A673 (cell line): ENCODE measurements at regions not wholly inside any gene's neighbourhood (a gene's known extent, or its start where the extent isn't known, plus 50 kb on each side); places are given as distances from the start of the nearest gene placed in this dataset.

Experiments
- BruUV-seq: library from RNA; stranded (reverse); fragments of 400-500 nt; replicated peaks from 2 replicates; lab custom pipeline; 2021; lab: Mats Ljungman, UMichigan
- CTCF ChIA-PET: fragments of 300-600 bp; sonication (Branson Sonifier 250); formaldehyde crosslinking; loops from one replicate; lab custom pipeline; 2022; ENCODE audit warnings: antibody characterized with exemption; lab: Charles Lee
- POLR2A ChIA-PET: fragments of 300-600 bp; sonication (Branson Sonifier 250); formaldehyde crosslinking; loops from one replicate; lab custom pipeline; 2022; ENCODE audit warnings: antibody characterized with exemption; ENCODE audit not compliant: low non-redundant PET; lab: Charles Lee
- DNase-seq: peaks from one replicate; pipeline ENCODE4 v3.0.0-alpha.2; 2015; ENCODE audit warnings: low spot score
- H3K27ac ChIP-seq: fragments of 200-600 bp; sonication (generic); 2 replicates; pipeline ENCODE4 v1.5.1; 2016; ENCODE audit warnings: mixed run types, low read depth, mild to moderate bottlenecking, mixed read lengths, antibody characterized with exemption, low read length; ENCODE audit not compliant: poor library complexity, severe bottlenecking
- H3K27me3 ChIP-seq: fragments of 200-600 bp; sonication (generic); replicated peaks from 2 replicates; pipeline ENCODE4 v1.6.1; 2017; ENCODE audit warnings: mixed run types, low read depth, mild to moderate bottlenecking, mixed read lengths, antibody characterized with exemption, low read length; ENCODE audit not compliant: insufficient read depth, poor library complexity
- H3K36me3 ChIP-seq: fragments of 200-600 bp; sonication (generic); 2 replicates; pipeline ENCODE4 v1.6.1; 2016; ENCODE audit warnings: mixed run types, mild to moderate bottlenecking, mixed read lengths, antibody characterized with exemption, low read length; ENCODE audit not compliant: insufficient read depth, poor library complexity, severe bottlenecking
- H3K4me1 ChIP-seq: fragments of 200-600 bp; sonication (generic); 2 replicates; pipeline ENCODE4 v1.6.1; 2017; ENCODE audit warnings: mixed run types, mild to moderate bottlenecking, mixed read lengths, antibody characterized with exemption, low read length; ENCODE audit not compliant: insufficient read depth, poor library complexity, severe bottlenecking
- H3K4me3 ChIP-seq: fragments of 200-600 bp; sonication (generic); 2 replicates; pipeline ENCODE4 v1.5.1; 2016; ENCODE audit warnings: low read depth, mixed run types, mild to moderate bottlenecking, mixed read lengths, low read length; ENCODE audit not compliant: poor library complexity, severe bottlenecking
- H3K9me3 ChIP-seq: fragments of 200-600 bp; sonication (generic); 2 replicates; pipeline ENCODE4 v1.6.1; 2016; ENCODE audit warnings: mixed run types, low read depth, mild to moderate bottlenecking, mixed read lengths, antibody characterized with exemption, low read length; ENCODE audit not compliant: poor library complexity, severe bottlenecking
- CTCF ChIP-seq: fragments of 300-800, 200-600 bp; sonication (generic); conservative IDR thresholded peaks from 2 replicates; pipeline ENCODE4 v1.5.1; 2017; ENCODE audit warnings: low read depth, mild to moderate bottlenecking, antibody characterized with exemption, low read length, moderate library complexity, mixed read lengths
- EZH2 ChIP-seq: fragments of 200-600 bp; sonication (generic); IDR thresholded peaks from 2 replicates; pipeline ENCODE4 v1.6.1; 2017; ENCODE audit warnings: borderline replicate concordance, low read depth, mild to moderate bottlenecking, mixed read lengths, antibody characterized with exemption, low read length; ENCODE audit not compliant: poor library complexity, severe bottlenecking
- intact Hi-C: fragments of 100-400 bp; cut with micrococcal nuclease; formaldehyde crosslinking; loops from one replicate; pipeline ENCODE4 v1.10.0; 2022; ENCODE audit not compliant: unreplicated experiment

GRCh38 chr4:77375866-77376607 lies 219.0 kb downstream of the CCNG2 start:
- POLR2A ChIA-PET, result no interaction called here
- H3K4me1 ChIP-seq, result no peaks in the 10 kb centered on the region
- intact Hi-C loops, result no loop called here
- no peak overlapping the region for H3K27ac ChIP-seq
- no TSS peak for BruUV-seq
- no peak overlapping the region for H3K4me3 ChIP-seq
- no peak for DNase-seq
- no peaks in the 10 kb centered on the region for H3K36me3 ChIP-seq
- no peak for TF ChIP-seq CTCF
- no peak for TF ChIP-seq EZH2
- H3K27me3 ChIP-seq, result no peaks in the 10 kb centered on the region
- H3K9me3 ChIP-seq, result no peaks in the 10 kb centered on the region
- CTCF ChIA-PET, result no interaction called here

DNA sequence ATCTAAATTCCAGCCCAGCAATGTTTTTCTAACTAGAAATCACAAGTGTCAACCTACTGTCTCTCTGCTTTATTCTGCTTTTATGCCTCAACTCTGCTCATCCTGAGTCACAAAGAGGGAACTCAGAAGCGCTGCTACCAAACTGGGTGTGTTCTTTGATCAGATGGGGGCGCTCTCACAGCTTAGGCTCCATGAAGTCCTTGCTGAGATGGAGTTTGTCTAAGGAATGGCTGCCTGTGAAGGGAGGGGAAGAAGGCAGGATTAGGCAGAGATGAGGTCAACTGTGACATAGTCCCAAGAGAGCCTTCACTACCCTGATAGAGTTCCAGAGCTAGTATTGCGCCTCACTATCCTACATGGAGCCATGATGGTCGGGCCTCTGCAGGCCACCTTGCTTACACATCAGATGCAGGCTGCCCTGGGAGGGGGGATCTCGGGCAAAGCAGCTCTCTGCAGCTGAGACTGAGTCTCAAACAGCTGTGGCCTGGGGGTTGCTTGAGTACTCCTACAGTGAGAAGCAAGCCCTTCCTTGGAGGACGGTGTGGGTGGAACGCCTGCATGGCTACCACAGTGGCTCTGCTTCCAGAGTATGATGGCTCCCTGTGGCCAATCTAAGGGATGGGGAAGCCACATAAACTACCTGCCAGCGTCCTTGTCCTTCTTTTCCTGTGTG lies 219.9 kb downstream of the CCNG2 start:
- intact Hi-C loops, result no loop called here
- POLR2A ChIA-PET, result no interaction called here
- BruUV-seq, result no TSS peak
- no peak for TF ChIP-seq EZH2
- TF ChIP-seq CTCF, result no peak
- Histone ChIP-seq H3K4me3 (no peak overlapping the region), H3K4me1 (no peaks in the 10 kb centered on the region), H3K27me3 (no peaks in the 10 kb centered on the region), H3K27ac (no peak overlapping the region), H3K36me3 (no peaks in the 10 kb centered on the region), H3K9me3 (no peaks in the 10 kb centered on the region)
- CTCF ChIA-PET, result no interaction called here
- DNase-seq, result no peak

DNA sequence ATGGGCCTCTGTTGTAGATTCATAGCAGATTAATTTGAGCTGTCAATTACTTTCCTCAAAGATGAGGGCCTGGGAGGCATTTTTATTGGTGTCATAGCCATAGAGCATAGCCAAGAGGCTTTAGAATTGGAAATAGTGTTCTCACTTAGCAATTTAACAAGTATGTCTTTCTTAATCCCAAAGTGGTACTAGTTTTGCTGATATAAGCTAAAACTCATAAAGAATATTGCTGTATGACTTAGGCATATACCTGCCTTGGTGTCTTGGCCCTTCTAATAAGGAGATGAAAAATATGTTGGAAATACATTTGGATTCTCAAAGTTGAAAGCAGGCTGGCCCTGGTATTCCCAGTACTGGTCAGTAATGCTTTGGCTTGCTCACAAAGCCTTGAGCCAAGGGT lies 221.5 kb upstream of the CXCL13 start:
- no peak for DNase-seq
- CTCF ChIA-PET, result no interaction called here
- POLR2A ChIA-PET, result no interaction called here
- TF ChIP-seq EZH2, result no peak
- no peak for TF ChIP-seq CTCF
- Histone ChIP-seq H3K9me3 (no peaks in the 10 kb centered on the region), H3K36me3 (no peaks in the 10 kb centered on the region), H3K27ac (no peak overlapping the region), H3K4me3 (no peak overlapping the region), H3K27me3 (no peaks in the 10 kb centered on the region), H3K4me1 (no peaks in the 10 kb centered on the region)
- BruUV-seq, result no TSS peak
- intact Hi-C loops, result loop anchor here (2.0 kb wide), 1 partner anchor 49 kb away; no protein-coding TSS in a partner anchor
